Mammary epithelial cell (primary cell): ENCODE measurements at regions not wholly inside any gene's neighbourhood (a gene's known extent, or its start where the extent isn't known, plus 50 kb on each side); places are given as distances from the start of the nearest gene placed in this dataset.

Experiments used
- CTCF ChIP-seq, 2 donors: IDR thresholded peaks in 1 of 2; conservative IDR thresholded peaks in 1 of 2; 2 replicates each; pipeline ENCODE4 v1.5.1; 2011 to 2012; ENCODE audit warnings: inconsistent platforms in 2 of 2, low read length in 2 of 2, mild to moderate bottlenecking in 2 of 2, control low read depth in 1 of 2, low read depth in 1 of 2; ENCODE audit not compliant: insufficient read depth in 1 of 2; ENCODE audit errors: extremely low read depth in 1 of 2
- EZH2 ChIP-seq: IDR thresholded peaks from 2 replicates; pipeline ENCODE4 v1.6.1; 2012; ENCODE audit warnings: low read length, inconsistent platforms, borderline replicate concordance

DNA sequence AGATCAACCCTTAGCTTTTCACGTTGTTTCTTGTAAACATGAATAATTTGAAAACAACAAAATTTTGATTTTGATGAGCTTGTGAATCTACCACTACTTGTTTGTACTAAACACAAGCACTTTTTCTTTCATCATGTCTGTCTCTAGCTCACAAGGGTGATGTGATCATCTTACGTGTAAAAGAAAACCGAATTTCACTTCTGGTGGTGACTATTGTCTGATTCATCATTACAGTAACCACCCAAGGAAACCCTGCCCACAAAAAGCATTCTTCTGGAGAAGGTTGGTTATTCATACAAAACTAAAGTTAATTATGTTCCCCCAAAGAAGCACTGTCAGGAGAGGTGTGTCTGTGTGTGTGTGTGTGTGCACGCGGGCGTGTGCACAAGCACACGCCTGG lies 285.4 kb downstream of the ZNF516 start:
- TF ChIP-seq EZH2: no peak
- no peak for TF ChIP-seq CTCF (conservative IDR thresholded peaks at IDR 0.05 in 1 of 2, IDR thresholded peaks at IDR 0.05 in 1 of 2; ENCODE audit: extremely low read depth in 1 of 2, insufficient read depth in 1 of 2, low read depth in 1 of 2, low read length in 2 of 2)
